GM12891 (cell line): ENCODE measurements at regions not wholly inside any gene's neighbourhood (a gene's known extent, or its start where the extent isn't known, plus 50 kb on each side); places are given as distances from the start of the nearest gene placed in this dataset.

ENCODE experiments used
- POLR2A ChIP-seq: IDR thresholded peaks from 2 replicates; pipeline ENCODE4 v1.6.1; 2011; ENCODE audit warnings: low read depth, low read length, control low read depth
- POLR2AphosphoS5 ChIP-seq: IDR thresholded peaks from 2 replicates; pipeline ENCODE4 v1.6.1; 2011; ENCODE audit warnings: low read depth, low read length, control low read depth
- TAF1 ChIP-seq: IDR thresholded peaks from 2 replicates; pipeline ENCODE4 v1.6.1; 2011; ENCODE audit warnings: low read depth, low read length, control low read depth

DNA sequence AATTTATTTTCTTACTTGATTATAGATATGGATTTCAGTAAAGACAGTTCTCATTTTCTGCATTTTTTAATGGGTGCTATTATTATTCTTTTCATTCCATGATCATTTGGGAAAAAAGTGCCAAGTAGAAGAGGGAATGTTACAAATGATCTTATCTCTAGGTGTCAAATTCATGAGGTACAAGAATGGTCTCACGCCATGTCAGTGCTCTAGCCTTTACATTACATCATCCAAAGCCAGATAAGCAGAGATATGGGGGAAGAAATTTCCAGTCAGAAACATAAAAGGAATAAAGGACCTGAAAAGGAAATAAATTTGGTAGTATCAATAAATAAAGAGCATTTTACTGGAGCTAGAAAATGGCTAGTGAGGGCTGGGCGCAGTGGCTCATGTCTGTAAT, 1544.2 kb upstream of the CDH6 start:
- TF ChIP-seq TAF1 (no peak), POLR2A (no peak), POLR2AphosphoS5 (no peak)
